K562 (cell line): ENCODE measurements at regions not wholly inside any gene's neighbourhood (a gene's known extent, or its start where the extent isn't known, plus 50 kb on each side); places are given as distances from the start of the nearest gene placed in this dataset.

ENCODE experiments used
- ATF7 ChIP-seq: fragments of 450-650 bp; IDR thresholded peaks from 2 replicates; pipeline ENCODE4 v1.7.1; 2014; ENCODE audit warnings: mild to moderate bottlenecking, moderate library complexity
- MBD2 ChIP-seq: sonication (generic); IDR thresholded peaks from 2 replicates; pipeline ENCODE4 v1.6.1; 2016; ENCODE audit warnings: low read depth, borderline replicate concordance
- NCOA6 ChIP-seq: fragments of 450-650 bp; IDR thresholded peaks from 2 replicates; pipeline ENCODE4 v1.6.1; 2017; ENCODE audit warnings: mild to moderate bottlenecking
- ZFP36 ChIP-seq: fragments of 150-350 bp; IDR thresholded peaks from 2 replicates; pipeline ENCODE4 v1.6.1; 2018; ENCODE audit warnings: low read length, low read depth; ENCODE audit not compliant: partially characterized antibody
- TF ChIP-seq, protein P1 (sequence below): fragments of 450-650 bp; IDR thresholded peaks from one replicate; pipeline ENCODE4 v1.6.1; 2018; ENCODE audit warnings: mild to moderate bottlenecking, moderate library complexity; ENCODE audit not compliant: partially characterized antibody
- TF ChIP-seq, protein P2 (sequence below), 3 experiments: IDR thresholded peaks in 2 of 3; conservative IDR thresholded peaks in 1 of 3; 2 replicates each; pipeline ENCODE4 v1.5.1; 2011 to 2012; ENCODE audit warnings: low read length in 3 of 3, mild to moderate bottlenecking in 3 of 3, control low read depth in 2 of 3, improper control_type of control experiment in 1 of 3, inconsistent platforms in 1 of 3, low read depth in 1 of 3, mixed read lengths in 1 of 3, moderate library complexity in 1 of 3; ENCODE audit not compliant: insufficient read depth in 2 of 3
- TF ChIP-seq, protein P3 (sequence below): IDR thresholded peaks from 3 replicates; pipeline ENCODE4 v1.6.1; 2011; ENCODE audit warnings: borderline replicate concordance, mild to moderate bottlenecking; ENCODE audit not compliant: insufficient read length, insufficient read depth
- TF ChIP-seq, protein P4 (sequence below): fragments of 450-650 bp; IDR thresholded peaks from 2 replicates; pipeline ENCODE4 v1.6.1; 2017; ENCODE audit warnings: antibody characterized with exemption, mild to moderate bottlenecking
- TF ChIP-seq, protein P5 (sequence below): sonication (generic); formaldehyde crosslinking; IDR thresholded peaks from 2 replicates; pipeline ENCODE4 v1.8.1; 2022; ENCODE audit warnings: missing genetic modification reagents

DNA sequence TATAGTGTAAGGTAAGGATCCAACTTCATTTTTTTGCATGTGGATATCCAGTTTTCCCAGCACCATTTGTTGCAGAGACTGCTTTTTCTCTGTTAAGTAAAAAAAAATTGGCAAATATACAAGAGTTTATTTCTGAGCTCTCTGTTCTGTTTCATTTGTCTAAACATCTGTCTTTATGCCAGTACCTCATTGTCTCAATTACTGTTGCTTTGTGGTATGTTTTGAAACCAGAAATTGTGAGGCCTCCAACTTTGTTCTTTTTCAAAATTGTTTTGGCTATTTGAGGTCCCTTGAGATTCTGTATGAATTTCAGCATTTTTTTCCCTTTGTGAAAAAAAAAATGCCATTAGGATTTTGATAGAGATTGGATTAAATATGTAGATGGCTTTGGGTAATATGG, 150.5 kb downstream of the MINAR1 start:
- TF ChIP-seq, protein P1, sequence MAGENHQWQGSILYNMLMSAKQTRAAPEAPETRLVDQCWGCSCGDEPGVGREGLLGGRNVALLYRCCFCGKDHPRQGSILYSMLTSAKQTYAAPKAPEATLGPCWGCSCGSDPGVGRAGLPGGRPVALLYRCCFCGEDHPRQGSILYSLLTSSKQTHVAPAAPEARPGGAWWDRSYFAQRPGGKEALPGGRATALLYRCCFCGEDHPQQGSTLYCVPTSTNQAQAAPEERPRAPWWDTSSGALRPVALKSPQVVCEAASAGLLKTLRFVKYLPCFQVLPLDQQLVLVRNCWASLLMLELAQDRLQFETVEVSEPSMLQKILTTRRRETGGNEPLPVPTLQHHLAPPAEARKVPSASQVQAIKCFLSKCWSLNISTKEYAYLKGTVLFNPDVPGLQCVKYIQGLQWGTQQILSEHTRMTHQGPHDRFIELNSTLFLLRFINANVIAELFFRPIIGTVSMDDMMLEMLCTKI, result no peak
- TF ChIP-seq NCOA6, result no peak
- TF ChIP-seq, protein P2, sequence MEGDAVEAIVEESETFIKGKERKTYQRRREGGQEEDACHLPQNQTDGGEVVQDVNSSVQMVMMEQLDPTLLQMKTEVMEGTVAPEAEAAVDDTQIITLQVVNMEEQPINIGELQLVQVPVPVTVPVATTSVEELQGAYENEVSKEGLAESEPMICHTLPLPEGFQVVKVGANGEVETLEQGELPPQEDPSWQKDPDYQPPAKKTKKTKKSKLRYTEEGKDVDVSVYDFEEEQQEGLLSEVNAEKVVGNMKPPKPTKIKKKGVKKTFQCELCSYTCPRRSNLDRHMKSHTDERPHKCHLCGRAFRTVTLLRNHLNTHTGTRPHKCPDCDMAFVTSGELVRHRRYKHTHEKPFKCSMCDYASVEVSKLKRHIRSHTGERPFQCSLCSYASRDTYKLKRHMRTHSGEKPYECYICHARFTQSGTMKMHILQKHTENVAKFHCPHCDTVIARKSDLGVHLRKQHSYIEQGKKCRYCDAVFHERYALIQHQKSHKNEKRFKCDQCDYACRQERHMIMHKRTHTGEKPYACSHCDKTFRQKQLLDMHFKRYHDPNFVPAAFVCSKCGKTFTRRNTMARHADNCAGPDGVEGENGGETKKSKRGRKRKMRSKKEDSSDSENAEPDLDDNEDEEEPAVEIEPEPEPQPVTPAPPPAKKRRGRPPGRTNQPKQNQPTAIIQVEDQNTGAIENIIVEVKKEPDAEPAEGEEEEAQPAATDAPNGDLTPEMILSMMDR (IDR thresholded peaks at IDR 0.05 in 2 of 3, conservative IDR thresholded peaks at IDR 0.05 in 1 of 3; ENCODE audit: insufficient read depth in 2 of 3, low read depth in 1 of 3, low read length in 3 of 3), result no peak
- TF ChIP-seq, protein P3, sequence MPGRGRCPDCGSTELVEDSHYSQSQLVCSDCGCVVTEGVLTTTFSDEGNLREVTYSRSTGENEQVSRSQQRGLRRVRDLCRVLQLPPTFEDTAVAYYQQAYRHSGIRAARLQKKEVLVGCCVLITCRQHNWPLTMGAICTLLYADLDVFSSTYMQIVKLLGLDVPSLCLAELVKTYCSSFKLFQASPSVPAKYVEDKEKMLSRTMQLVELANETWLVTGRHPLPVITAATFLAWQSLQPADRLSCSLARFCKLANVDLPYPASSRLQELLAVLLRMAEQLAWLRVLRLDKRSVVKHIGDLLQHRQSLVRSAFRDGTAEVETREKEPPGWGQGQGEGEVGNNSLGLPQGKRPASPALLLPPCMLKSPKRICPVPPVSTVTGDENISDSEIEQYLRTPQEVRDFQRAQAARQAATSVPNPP, result no peak
- TF ChIP-seq MBD2, result no peak
- TF ChIP-seq, protein P4, sequence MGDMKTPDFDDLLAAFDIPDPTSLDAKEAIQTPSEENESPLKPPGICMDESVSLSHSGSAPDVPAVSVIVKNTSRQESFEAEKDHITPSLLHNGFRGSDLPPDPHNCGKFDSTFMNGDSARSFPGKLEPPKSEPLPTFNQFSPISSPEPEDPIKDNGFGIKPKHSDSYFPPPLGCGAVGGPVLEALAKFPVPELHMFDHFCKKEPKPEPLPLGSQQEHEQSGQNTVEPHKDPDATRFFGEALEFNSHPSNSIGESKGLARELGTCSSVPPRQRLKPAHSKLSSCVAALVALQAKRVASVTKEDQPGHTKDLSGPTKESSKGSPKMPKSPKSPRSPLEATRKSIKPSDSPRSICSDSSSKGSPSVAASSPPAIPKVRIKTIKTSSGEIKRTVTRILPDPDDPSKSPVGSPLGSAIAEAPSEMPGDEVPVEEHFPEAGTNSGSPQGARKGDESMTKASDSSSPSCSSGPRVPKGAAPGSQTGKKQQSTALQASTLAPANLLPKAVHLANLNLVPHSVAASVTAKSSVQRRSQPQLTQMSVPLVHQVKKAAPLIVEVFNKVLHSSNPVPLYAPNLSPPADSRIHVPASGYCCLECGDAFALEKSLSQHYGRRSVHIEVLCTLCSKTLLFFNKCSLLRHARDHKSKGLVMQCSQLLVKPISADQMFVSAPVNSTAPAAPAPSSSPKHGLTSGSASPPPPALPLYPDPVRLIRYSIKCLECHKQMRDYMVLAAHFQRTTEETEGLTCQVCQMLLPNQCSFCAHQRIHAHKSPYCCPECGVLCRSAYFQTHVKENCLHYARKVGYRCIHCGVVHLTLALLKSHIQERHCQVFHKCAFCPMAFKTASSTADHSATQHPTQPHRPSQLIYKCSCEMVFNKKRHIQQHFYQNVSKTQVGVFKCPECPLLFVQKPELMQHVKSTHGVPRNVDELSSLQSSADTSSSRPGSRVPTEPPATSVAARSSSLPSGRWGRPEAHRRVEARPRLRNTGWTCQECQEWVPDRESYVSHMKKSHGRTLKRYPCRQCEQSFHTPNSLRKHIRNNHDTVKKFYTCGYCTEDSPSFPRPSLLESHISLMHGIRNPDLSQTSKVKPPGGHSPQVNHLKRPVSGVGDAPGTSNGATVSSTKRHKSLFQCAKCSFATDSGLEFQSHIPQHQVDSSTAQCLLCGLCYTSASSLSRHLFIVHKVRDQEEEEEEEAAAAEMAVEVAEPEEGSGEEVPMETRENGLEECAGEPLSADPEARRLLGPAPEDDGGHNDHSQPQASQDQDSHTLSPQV, result no peak
- no peak for TF ChIP-seq ATF7
- TF ChIP-seq ZFP36, result no peak
- TF ChIP-seq, protein P5, sequence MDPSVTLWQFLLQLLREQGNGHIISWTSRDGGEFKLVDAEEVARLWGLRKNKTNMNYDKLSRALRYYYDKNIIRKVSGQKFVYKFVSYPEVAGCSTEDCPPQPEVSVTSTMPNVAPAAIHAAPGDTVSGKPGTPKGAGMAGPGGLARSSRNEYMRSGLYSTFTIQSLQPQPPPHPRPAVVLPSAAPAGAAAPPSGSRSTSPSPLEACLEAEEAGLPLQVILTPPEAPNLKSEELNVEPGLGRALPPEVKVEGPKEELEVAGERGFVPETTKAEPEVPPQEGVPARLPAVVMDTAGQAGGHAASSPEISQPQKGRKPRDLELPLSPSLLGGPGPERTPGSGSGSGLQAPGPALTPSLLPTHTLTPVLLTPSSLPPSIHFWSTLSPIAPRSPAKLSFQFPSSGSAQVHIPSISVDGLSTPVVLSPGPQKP, result no peak
